AG04450 (cell line): ENCODE measurements at regions not wholly inside any gene's neighbourhood (a gene's known extent, or its start where the extent isn't known, plus 50 kb on each side); places are given as distances from the start of the nearest gene placed in this dataset. TPM values are rescaled to one million over a fixed set of nuclear protein-coding genes. Genes with fewer than 3 reads are reported as not detected.

Source experiments
- CTCF ChIA-PET: fragments of 300-600, 350-600 bp; formaldehyde crosslinking; extraction: SDS; loops from one replicate; lab custom pipeline; 2022; ENCODE audit warnings: antibody characterized with exemption, inconsistent platforms; lab: Charles Lee
- POLR2A ChIA-PET: fragments of 350-600 bp; formaldehyde crosslinking; extraction: SDS; loops from one replicate; lab custom pipeline; 2021; ENCODE audit warnings: antibody characterized with exemption, inconsistent platforms; lab: Yijun Ruan, JAX
- DNase-seq: peaks from one replicate; pipeline ENCODE4 v3.0.0-alpha.2; 2011; ENCODE audit warnings: low read depth, low spot score
- H3K27ac ChIP-seq: one replicate; pipeline ENCODE4 v1.5.1; 2012; ENCODE audit warnings: low read depth, low read length, control low read depth
- H3K27me3 ChIP-seq: one replicate; pipeline ENCODE4 v1.6.0; 2012; ENCODE audit warnings: low read length; ENCODE audit not compliant: control insufficient read depth, insufficient read depth
- H3K4me3 ChIP-seq: 2 replicates; pipeline ENCODE4 v1.5.1; 2011; ENCODE audit warnings: mild to moderate bottlenecking, low read depth, low read length, control low read depth
- H3K9me3 ChIP-seq: 2 replicates; pipeline ENCODE4 v1.5.1; 2012; ENCODE audit warnings: low read length; ENCODE audit not compliant: control insufficient read depth, insufficient read depth
- CTCF ChIP-seq: IDR thresholded peaks from 2 replicates; pipeline ENCODE4 v1.5.1; 2011; ENCODE audit warnings: low read depth, low read length, control low read depth, inconsistent platforms
- small RNA-seq: library from RNA; depleted of rRNA; stranded (forward); fragments of <200 nt; gene quantifications from one replicate; pipeline ENCODE3, GENCODE V24; 2012; ENCODE audit warnings: low read depth; ENCODE audit not compliant: insufficient read length

GRCh38 chr2:41993435-41993925 is 54.3 kb upstream of the PKDCC start:
- no peak for TF ChIP-seq CTCF
- H3K9me3 ChIP-seq, result peaks cover 3% of the 10 kb centered on the region; the same call in 1 of the 2 replicates
- H3K4me3 ChIP-seq, result no peak overlapping the region
- ChIA-PET CTCF (interaction anchor here (1.3 kb wide), 1 partner anchor 140 kb away, joined by 4 read pairs; no protein-coding TSS in a partner anchor), POLR2A (no interaction called here)
- DNase-seq, result no peak
- H3K27me3 ChIP-seq, result peaks cover 13% of the 10 kb centered on the region
- H3K27ac ChIP-seq, result no peak overlapping the region

GRCh38 chr2:41994233-41994637 is 53.6 kb upstream of the PKDCC start:
- DNase-seq, result no peak
- CTCF ChIA-PET, result no interaction called here

GRCh38 chr2:41994661-41995060 is 53.2 kb upstream of the PKDCC start:
- H3K9me3 ChIP-seq, result peaks cover 3% of the 10 kb centered on the region; the same call in 1 of the 2 replicates
- peaks cover 13% of the 10 kb centered on the region for H3K27me3 ChIP-seq
- TF ChIP-seq CTCF, result no peak
- no peak overlapping the region for H3K4me3 ChIP-seq
- H3K27ac ChIP-seq, result no peak overlapping the region
- CTCF ChIA-PET, result no interaction called here
- POLR2A ChIA-PET, result no interaction called here
- DNase-seq, result no peak

More at GRCh38 chr2:41994233-41994637, 53.6 kb upstream of the PKDCC start:
- no peak for TF ChIP-seq CTCF
- H3K9me3 ChIP-seq, result peaks cover 3% of the 10 kb centered on the region; the same call in 1 of the 2 replicates
- no peak overlapping the region for H3K4me3 ChIP-seq
- H3K27ac ChIP-seq, result no peak overlapping the region
- POLR2A ChIA-PET, result no interaction called here
- H3K27me3 ChIP-seq, result peaks cover 13% of the 10 kb centered on the region

- DNase-seq, result no peak
- TF ChIP-seq CTCF, result no peak
- H3K9me3 ChIP-seq, result peaks cover 3% of the 10 kb centered on the region; the same call in 1 of the 2 replicates
- CTCF ChIA-PET, result no interaction called here
- H3K4me3 ChIP-seq, result no peak overlapping the region
- H3K27me3 ChIP-seq, result peaks cover 5% of the 10 kb centered on the region
- H3K27ac ChIP-seq, result no peak overlapping the region
- POLR2A ChIA-PET, result no interaction called here
These were observed 50.3 kb upstream of the PKDCC start for GRCh38 chr2:41997561-41997960.

Small RNA genes in the stretch of these regions (small RNA-seq; reads per million reads assigned to genes)
- not detected for gene RF00019
- gene RNU4-63P, result not detected
